Ishikawa (cell line): ENCODE measurements at regions not wholly inside any gene's neighbourhood (a gene's known extent, or its start where the extent isn't known, plus 50 kb on each side); places are given as distances from the start of the nearest gene placed in this dataset.

Experiments
- CEBPB ChIP-seq: IDR thresholded peaks from 2 replicates; pipeline ENCODE4 v1.6.1; 2012
- CREB1 ChIP-seq: IDR thresholded peaks from 2 replicates; pipeline ENCODE4 v1.6.1; 2012; ENCODE audit warnings: low read depth
- EP300 ChIP-seq: IDR thresholded peaks from 2 replicates; pipeline ENCODE4 v1.6.1; 2012; ENCODE audit warnings: borderline replicate concordance
- FOXM1 ChIP-seq: IDR thresholded peaks from 2 replicates; pipeline ENCODE4 v1.6.1; 2012; ENCODE audit warnings: low read depth, borderline replicate concordance
- MAX ChIP-seq: IDR thresholded peaks from 2 replicates; pipeline ENCODE4 v1.6.1; 2012
- NFIC ChIP-seq: IDR thresholded peaks from 2 replicates; pipeline ENCODE4 v1.6.1; 2012
- RAD21 ChIP-seq: IDR thresholded peaks from 2 replicates; pipeline ENCODE4 v1.6.1; 2012; ENCODE audit warnings: low read depth
- REST ChIP-seq: IDR thresholded peaks from 2 replicates; pipeline ENCODE4 v1.6.1; 2012; ENCODE audit warnings: low read depth, mild to moderate bottlenecking
- TAF1 ChIP-seq: IDR thresholded peaks from 2 replicates; pipeline ENCODE4 v1.6.1; 2012; ENCODE audit warnings: low read depth, mild to moderate bottlenecking
- YY1 ChIP-seq: IDR thresholded peaks from 2 replicates; pipeline ENCODE4 v1.6.1; 2012; ENCODE audit warnings: low read depth

- TF ChIP-seq CEBPB: no peak
- no peak for TF ChIP-seq MAX
- no peak for TF ChIP-seq EP300
- TF ChIP-seq REST: no peak
- no peak for TF ChIP-seq RAD21
- no peak for TF ChIP-seq FOXM1
- TF ChIP-seq TAF1: no peak
- no peak for TF ChIP-seq YY1
- no peak for TF ChIP-seq CREB1
- no peak for TF ChIP-seq NFIC
These were observed 1384.1 kb upstream of the B3GALT2 start for GRCh38 chr1:194570476-194570875.
